Body of pancreas (tissue), 4 donors: ENCODE measurements at regions not wholly inside any gene's neighbourhood (a gene's known extent, or its start where the extent isn't known, plus 50 kb on each side); places are given as distances from the start of the nearest gene placed in this dataset.

ENCODE experiments used
- POLR2A ChIP-seq, 3 donors: fragments of 450-650 bp; IDR thresholded peaks; one replicate each; pipeline ENCODE4 v1.6.1; 2016; ENCODE audit warnings: antibody characterized with exemption in 3 of 3, mild to moderate bottlenecking in 2 of 3
- TF ChIP-seq, protein P1 (sequence below), 7 experiments: fragments of 450-650 bp in 4 of 7; fragments of 200-600 bp in 3 of 7; sonication (generic) in 3 of 7; IDR thresholded peaks; one replicate each; pipeline ENCODE4 v1.5.1; 2016 to 2019; ENCODE audit warnings: antibody characterized with exemption in 7 of 7

- no peak for TF ChIP-seq POLR2A (IDR thresholded peaks at IDR 0.05)
- TF ChIP-seq, protein P1, sequence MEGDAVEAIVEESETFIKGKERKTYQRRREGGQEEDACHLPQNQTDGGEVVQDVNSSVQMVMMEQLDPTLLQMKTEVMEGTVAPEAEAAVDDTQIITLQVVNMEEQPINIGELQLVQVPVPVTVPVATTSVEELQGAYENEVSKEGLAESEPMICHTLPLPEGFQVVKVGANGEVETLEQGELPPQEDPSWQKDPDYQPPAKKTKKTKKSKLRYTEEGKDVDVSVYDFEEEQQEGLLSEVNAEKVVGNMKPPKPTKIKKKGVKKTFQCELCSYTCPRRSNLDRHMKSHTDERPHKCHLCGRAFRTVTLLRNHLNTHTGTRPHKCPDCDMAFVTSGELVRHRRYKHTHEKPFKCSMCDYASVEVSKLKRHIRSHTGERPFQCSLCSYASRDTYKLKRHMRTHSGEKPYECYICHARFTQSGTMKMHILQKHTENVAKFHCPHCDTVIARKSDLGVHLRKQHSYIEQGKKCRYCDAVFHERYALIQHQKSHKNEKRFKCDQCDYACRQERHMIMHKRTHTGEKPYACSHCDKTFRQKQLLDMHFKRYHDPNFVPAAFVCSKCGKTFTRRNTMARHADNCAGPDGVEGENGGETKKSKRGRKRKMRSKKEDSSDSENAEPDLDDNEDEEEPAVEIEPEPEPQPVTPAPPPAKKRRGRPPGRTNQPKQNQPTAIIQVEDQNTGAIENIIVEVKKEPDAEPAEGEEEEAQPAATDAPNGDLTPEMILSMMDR (IDR thresholded peaks at IDR 0.05) = no peak
Observed at GRCh38 chr10:131022369-131022768, 289.2 kb downstream of the TCERG1L start.
